T47D (cell line): ENCODE measurements at regions not wholly inside any gene's neighbourhood (a gene's known extent, or its start where the extent isn't known, plus 50 kb on each side); places are given as distances from the start of the nearest gene placed in this dataset.
"Not testable (repeated sequence)": the region's sequence is repeated elsewhere in the genome, so short reads cannot be mapped to it uniquely, and the experiment has no call there.

Experiments
- DNase-seq, 2 experiments: peaks; one replicate each; pipeline versions ENCODE4 v3.0.0 to v3.0.0-alpha.2; 2011 to 2012; ENCODE audit warnings: low read depth in 1 of 2, low spot score in 1 of 2
- JUND ChIP-seq: IDR thresholded peaks from 2 replicates; pipeline ENCODE4 v1.6.1; 2012; ENCODE audit warnings: low read depth
- in situ Hi-C: cut with HindIII; loops from 2 replicates; pipeline ENCODE4 v1.10.0; 2016; ENCODE audit warnings: low sequenced_read_pairs, low pct_unique_long_range_greater_than_20kb

- in situ Hi-C loops, result no loop called here
- no peak for TF ChIP-seq JUND
- no peak for DNase-seq
Observed at GRCh38 chr20:6348908-6349307, 226.1 kb upstream of the FERMT1 start.

GRCh38 chr20:6347916-6348315, 225.1 kb upstream of the FERMT1 start:
- TF ChIP-seq JUND, result no peak
- in situ Hi-C loops, result no loop called here

GRCh38 chr20:6341491-6341890, 218.7 kb upstream of the FERMT1 start:
- TF ChIP-seq JUND, result no peak
- DNase-seq, result no peak
- in situ Hi-C loops, result no loop called here

More at GRCh38 chr20:6347916-6348315, 225.1 kb upstream of the FERMT1 start:
- DNase-seq, result no peak

GRCh38 chr20:6339176-6339575, 216.3 kb upstream of the FERMT1 start:
- TF ChIP-seq JUND, result no peak
- DNase-seq, result no peak
- in situ Hi-C loops, result no loop called here

GRCh38 chr20:6333110-6333509, 210.3 kb upstream of the FERMT1 start:
- no peak for TF ChIP-seq JUND
- in situ Hi-C loops, result no loop called here
- DNase-seq, result no peak

GRCh38 chr20:6321235-6321634, 198.4 kb upstream of the FERMT1 start:
- DNase-seq, result peak in 1 of 2 experiments; percentile 13
- in situ Hi-C loops, result not testable (repeated sequence)

- DNase-seq, result no peak
- in situ Hi-C loops, result no loop called here
- TF ChIP-seq JUND, result no peak
Observed at GRCh38 chr20:6311841-6312655, 189.2 kb upstream of the FERMT1 start.

GRCh38 chr20:6311097-6311496, 188.3 kb upstream of the FERMT1 start:
- in situ Hi-C loops, result no loop called here
- DNase-seq, result no peak

GRCh38 chr20:6305536-6305935, 182.7 kb upstream of the FERMT1 start:
- TF ChIP-seq JUND, result no peak
- in situ Hi-C loops, result no loop called here
- DNase-seq, result no peak

More at GRCh38 chr20:6311097-6311496, 188.3 kb upstream of the FERMT1 start:
- no peak for TF ChIP-seq JUND

GRCh38 chr20:6302041-6302440, 179.2 kb upstream of the FERMT1 start:
- TF ChIP-seq JUND, result no peak
- DNase-seq, result no peak
- in situ Hi-C loops, result no loop called here

GRCh38 chr20:6299456-6299855, 176.6 kb upstream of the FERMT1 start:
- no peak for TF ChIP-seq JUND
- DNase-seq, result no peak
- in situ Hi-C loops, result no loop called here

GRCh38 chr20:6298049-6298448, 175.2 kb upstream of the FERMT1 start:
- in situ Hi-C loops, result no loop called here
- no peak for DNase-seq
- TF ChIP-seq JUND, result no peak

- in situ Hi-C loops, result no loop called here
- no peak for DNase-seq
Observed at GRCh38 chr20:6295867-6296256, 173.0 kb upstream of the FERMT1 start.

GRCh38 chr20:6295127-6295866, 172.5 kb upstream of the FERMT1 start:
- in situ Hi-C loops, result no loop called here
- TF ChIP-seq JUND, result no peak
- DNase-seq, result no peak

More at GRCh38 chr20:6295867-6296256, 173.0 kb upstream of the FERMT1 start:
- no peak for TF ChIP-seq JUND
